ENCODE measurements at regions not wholly inside any gene's neighbourhood (a gene's known extent, or its start where the extent isn't known, plus 50 kb on each side); places are given as distances from the start of the nearest gene placed in this dataset.

GRCh38 chr7:136709876-136710275 is 158.6 kb upstream of the CHRM2 start:
- Histone ChIP-seq H3K9ac (ENCODE audit: low read depth, low read length, poor library complexity, severe bottlenecking) (no peak overlapping the region), H3F3A (ENCODE audit: low read depth) (no peaks in the 10 kb centered on the region), H3K79me2 (ENCODE audit: insufficient read depth, low read length) (no peaks in the 10 kb centered on the region), H3K27me3 (ENCODE audit: insufficient read depth, low read length, poor library complexity, severe bottlenecking) (no peaks in the 10 kb centered on the region), H3K9me2 (replicated peaks; ENCODE audit: low read depth, low read length) (no peaks in the 10 kb centered on the region), H3K9me3 (ENCODE audit: insufficient read depth, low read depth, low read length) (no peaks in the 10 kb centered on the region), H3K36me3 (ENCODE audit: insufficient read depth, low read length) (no peaks in the 10 kb centered on the region), H3K4me2 (ENCODE audit: low read depth, low read length, poor library complexity, severe bottlenecking) (no peak overlapping the region), H3K4me1 (ENCODE audit: insufficient read depth, low read length, poor library complexity, severe bottlenecking) (no peaks in the 10 kb centered on the region), H3K4me3 (ENCODE audit: low read length, poor library complexity, severe bottlenecking) (no peak overlapping the region), H4K20me1 (ENCODE audit: insufficient read depth, low read length, poor library complexity, severe bottlenecking) (no peaks in the 10 kb centered on the region), H2AFZ (ENCODE audit: low read length) (no peak overlapping the region)
- TF ChIP-seq CTCF (conservative IDR thresholded peaks at IDR 0.05; ENCODE audit: low read length) (no peak), EZH2phosphoT487 (IDR thresholded peaks at IDR 0.05; ENCODE audit: borderline replicate concordance) (no peak)

- Histone ChIP-seq H3K4me3 (ENCODE audit: low read length, poor library complexity, severe bottlenecking) (no peak overlapping the region), H4K20me1 (ENCODE audit: insufficient read depth, low read length, poor library complexity, severe bottlenecking) (no peaks in the 10 kb centered on the region), H3K4me1 (ENCODE audit: insufficient read depth, low read length, poor library complexity, severe bottlenecking) (no peaks in the 10 kb centered on the region), H3K9me3 (ENCODE audit: insufficient read depth, low read depth, low read length) (no peaks in the 10 kb centered on the region), H3K79me2 (ENCODE audit: insufficient read depth, low read length) (no peaks in the 10 kb centered on the region), H3K4me2 (ENCODE audit: low read depth, low read length, poor library complexity, severe bottlenecking) (no peak overlapping the region), H3K27me3 (ENCODE audit: insufficient read depth, low read length, poor library complexity, severe bottlenecking) (no peaks in the 10 kb centered on the region), H3K9ac (ENCODE audit: low read depth, low read length, poor library complexity, severe bottlenecking) (no peak overlapping the region), H2AFZ (ENCODE audit: low read length) (no peak overlapping the region), H3F3A (ENCODE audit: low read depth) (no peaks in the 10 kb centered on the region), H3K9me2 (replicated peaks; ENCODE audit: low read depth, low read length) (no peaks in the 10 kb centered on the region), H3K36me3 (ENCODE audit: insufficient read depth, low read length) (no peaks in the 10 kb centered on the region)
- TF ChIP-seq CTCF (conservative IDR thresholded peaks at IDR 0.05; ENCODE audit: low read length), result no peak
- no peak for TF ChIP-seq EZH2phosphoT487 (IDR thresholded peaks at IDR 0.05; ENCODE audit: borderline replicate concordance)
Measured at GRCh38 chr7:136702913-136703312, 165.5 kb upstream of the CHRM2 start.

- H3K9ac ChIP-seq (ENCODE audit: low read depth, low read length, poor library complexity, severe bottlenecking), result no peak overlapping the region
- H3K4me2 ChIP-seq (ENCODE audit: low read depth, low read length, poor library complexity, severe bottlenecking), result no peak overlapping the region
- no peaks in the 10 kb centered on the region for H3K79me2 ChIP-seq (ENCODE audit: insufficient read depth, low read length)
- H3K9me3 ChIP-seq (ENCODE audit: insufficient read depth, low read depth, low read length), result no peaks in the 10 kb centered on the region
- H3K4me3 ChIP-seq (ENCODE audit: low read length, poor library complexity, severe bottlenecking), result no peak overlapping the region
- no peaks in the 10 kb centered on the region for H3K36me3 ChIP-seq (ENCODE audit: insufficient read depth, low read length)
- H4K20me1 ChIP-seq (ENCODE audit: insufficient read depth, low read length, poor library complexity, severe bottlenecking), result no peaks in the 10 kb centered on the region
- TF ChIP-seq CTCF (conservative IDR thresholded peaks at IDR 0.05; ENCODE audit: low read length) (no peak), EZH2phosphoT487 (IDR thresholded peaks at IDR 0.05; ENCODE audit: borderline replicate concordance) (no peak)
- H3K27me3 ChIP-seq (ENCODE audit: insufficient read depth, low read length, poor library complexity, severe bottlenecking), result no peaks in the 10 kb centered on the region
- H3F3A ChIP-seq (ENCODE audit: low read depth), result no peaks in the 10 kb centered on the region
- no peaks in the 10 kb centered on the region for H3K9me2 ChIP-seq (replicated peaks; ENCODE audit: low read depth, low read length)
- H2AFZ ChIP-seq (ENCODE audit: low read length), result no peak overlapping the region
- no peaks in the 10 kb centered on the region for H3K4me1 ChIP-seq (ENCODE audit: insufficient read depth, low read length, poor library complexity, severe bottlenecking)
Measured at GRCh38 chr7:136698977-136699376, 169.5 kb upstream of the CHRM2 start.

Measured in Loucy (cell line).